G401.6 (cell line): ENCODE measurements at regions not wholly inside any gene's neighbourhood (a gene's known extent, or its start where the extent isn't known, plus 50 kb on each side); places are given as distances from the start of the nearest gene placed in this dataset.

Source experiments
- FAIRE-seq: peaks from 2 replicates; lab custom pipeline; 2012; peaks lifted over from hg19 to GRCh38; lab: Jason Lieb, UNC

DNA sequence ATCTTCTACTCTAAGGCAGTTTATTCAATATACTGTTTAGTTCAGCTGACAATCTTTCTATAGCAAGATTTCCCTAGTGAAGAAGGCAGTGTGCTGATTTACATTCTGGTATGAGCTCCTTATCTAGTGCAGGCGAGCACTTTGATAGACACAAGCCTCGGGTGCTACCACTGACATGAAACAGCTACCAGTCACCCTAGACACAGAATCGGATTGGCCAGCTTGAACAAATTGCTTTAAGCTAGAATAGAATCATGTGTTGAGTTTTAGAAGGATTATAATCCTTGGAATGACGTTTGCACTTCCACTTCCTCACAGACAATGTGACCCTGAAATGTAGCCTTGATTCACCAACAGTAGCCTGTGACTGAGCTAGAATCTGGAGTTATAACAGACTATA lies 394.0 kb downstream of the EPHA4 start:
- FAIRE-seq: no peak

- no peak for FAIRE-seq
These were observed 385.2 kb downstream of the EPHA4 start for GRCh38 chr2:221186873-221187272.

- FAIRE-seq: no peak
These were observed 382.6 kb downstream of the EPHA4 start for GRCh38 chr2:221189431-221190067.

DNA sequence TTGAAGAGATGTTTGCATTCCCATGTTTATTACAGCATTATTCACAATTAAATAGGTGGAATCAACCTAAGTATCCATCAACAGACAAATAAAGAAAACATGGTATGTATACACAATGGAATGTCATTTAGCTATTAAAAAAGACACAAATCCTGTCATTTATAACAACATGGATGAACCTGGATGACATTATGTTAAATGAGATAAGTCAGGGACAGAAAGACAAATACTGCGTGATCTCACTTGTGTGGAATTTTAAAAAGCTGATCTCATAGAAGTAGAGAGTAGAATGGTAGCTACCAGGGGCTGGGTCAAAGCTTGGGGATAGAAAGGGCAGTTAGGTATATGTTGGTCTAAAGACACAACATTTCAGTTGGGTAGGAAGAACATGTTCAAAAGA lies 376.3 kb downstream of the EPHA4 start:
- FAIRE-seq: no peak

DNA sequence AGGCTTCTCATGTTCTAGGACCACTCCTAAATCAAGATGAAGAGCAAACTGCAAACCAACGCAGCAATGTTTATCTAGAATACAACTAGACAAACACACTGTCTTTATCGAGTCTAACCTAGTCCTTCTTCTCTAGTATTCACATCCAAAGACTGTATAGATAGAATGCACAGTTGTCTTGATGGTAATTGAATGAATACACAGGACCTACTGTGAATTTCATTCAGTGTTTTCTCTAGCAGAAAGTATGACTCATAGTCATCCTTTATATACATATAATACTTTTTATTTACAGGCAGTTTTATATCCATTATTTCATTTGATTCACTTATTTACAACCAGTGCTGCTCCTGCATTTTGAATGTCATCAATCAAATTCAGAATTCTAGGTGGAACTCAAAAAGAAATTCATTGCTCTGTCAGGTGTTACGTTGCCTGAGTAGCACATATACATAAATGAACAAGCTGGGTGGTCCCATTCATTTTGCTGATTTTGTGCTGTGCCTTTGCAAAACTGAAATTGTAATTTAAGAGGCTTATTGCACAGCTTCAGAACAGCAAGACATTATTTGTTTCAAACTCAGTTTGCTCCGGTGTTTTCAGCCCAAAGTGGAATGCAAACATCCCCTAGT lies 374.8 kb downstream of the EPHA4 start:
- FAIRE-seq: no peak

- FAIRE-seq: no peak
These were observed 373.8 kb downstream of the EPHA4 start for GRCh38 chr2:221198309-221198708.

DNA sequence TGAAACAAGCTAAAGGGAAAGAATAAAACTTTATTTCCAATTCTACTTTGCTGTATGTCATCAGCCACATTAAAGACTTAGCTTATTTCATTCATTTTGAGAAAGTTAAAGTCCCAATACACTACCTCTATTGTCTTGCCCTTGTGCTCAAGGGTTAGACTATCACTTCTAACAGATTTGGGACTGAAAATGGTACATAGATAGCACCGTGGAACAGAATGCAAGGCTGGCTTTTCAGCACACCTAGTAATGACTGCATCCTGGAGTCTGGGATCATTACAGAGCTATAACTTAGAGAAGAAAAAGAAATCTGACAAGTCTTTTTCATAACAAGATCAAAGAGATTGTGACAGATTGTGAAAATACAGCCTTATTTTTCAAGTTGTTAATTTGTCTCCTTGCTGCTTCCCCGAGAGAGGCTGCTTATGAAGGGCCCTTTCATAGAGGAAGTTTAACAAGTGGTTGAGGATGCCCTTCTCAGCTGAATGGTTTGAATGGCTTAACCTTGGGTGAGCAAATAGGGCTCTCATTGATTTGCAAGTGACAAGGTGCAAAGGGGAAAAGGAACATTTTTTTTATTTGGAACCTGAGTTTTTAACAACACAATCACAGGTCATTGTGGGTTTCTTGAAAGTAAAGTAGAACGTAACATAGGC lies 371.8 kb downstream of the EPHA4 start:
- no peak for FAIRE-seq

DNA sequence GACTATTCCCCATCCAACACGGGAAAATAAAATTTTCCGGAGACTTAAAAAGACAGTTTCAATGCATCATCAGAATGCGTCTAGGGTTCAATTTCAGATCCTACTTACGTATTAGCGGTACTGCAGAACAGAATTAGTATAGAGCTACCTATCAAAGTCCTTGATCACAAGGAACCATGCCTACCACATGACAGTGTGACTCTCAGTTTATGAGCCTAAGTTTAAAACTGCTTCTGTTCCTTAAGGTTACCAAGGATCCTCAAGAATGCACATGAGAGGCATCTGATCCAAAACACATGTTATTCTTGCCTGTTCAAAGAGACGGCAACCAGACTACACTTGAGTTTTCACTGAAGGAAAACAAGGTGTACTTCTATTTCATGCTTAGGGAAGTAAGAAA lies 369.7 kb downstream of the EPHA4 start:
- FAIRE-seq: no peak

GRCh38 chr2:221203125-221203524 lies 369.0 kb downstream of the EPHA4 start:
- FAIRE-seq: no peak

DNA sequence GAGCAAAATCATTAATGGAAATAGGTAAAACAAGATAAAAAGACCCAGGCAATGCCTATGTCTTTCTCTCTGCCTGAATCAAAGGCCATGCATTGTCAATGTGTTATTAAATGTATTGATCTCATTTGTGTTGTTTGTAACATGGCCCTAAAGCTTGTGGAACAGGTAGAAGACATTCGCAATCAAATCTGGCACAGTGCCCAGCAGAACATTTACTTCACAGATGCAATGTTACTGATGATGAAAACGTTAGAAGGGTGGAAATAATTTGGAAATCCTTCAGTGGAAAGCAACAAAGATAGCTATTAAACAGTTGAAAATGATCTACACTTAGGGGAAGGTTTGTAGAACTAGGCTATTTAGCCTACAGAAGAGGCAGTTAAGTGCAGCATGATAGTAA lies 368.2 kb downstream of the EPHA4 start:
- FAIRE-seq: no peak

DNA sequence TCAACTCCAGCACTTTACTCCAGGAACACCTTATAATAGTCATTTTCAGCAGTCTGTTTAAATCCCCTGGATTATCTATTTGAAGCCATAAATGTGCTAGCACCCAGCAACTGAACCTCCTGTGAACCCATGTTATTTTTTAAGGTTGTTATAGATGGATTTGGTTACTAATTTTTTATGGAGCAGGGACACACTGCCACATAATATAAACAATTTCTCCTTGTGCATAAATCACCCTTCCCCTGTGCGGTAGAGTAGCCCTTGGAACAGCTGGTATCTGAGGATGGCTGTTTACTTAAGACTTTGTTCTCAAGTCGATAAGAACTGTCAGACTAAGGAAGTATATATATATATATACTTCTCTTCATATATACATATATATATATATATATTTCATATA lies 367.4 kb downstream of the EPHA4 start:
- FAIRE-seq: no peak

- FAIRE-seq: no peak
These were observed 366.9 kb downstream of the EPHA4 start for GRCh38 chr2:221205103-221205673.

- FAIRE-seq: no peak
These were observed 361.4 kb downstream of the EPHA4 start for GRCh38 chr2:221210686-221211085.

- FAIRE-seq: no peak
These were observed 360.5 kb downstream of the EPHA4 start for GRCh38 chr2:221211653-221212052.

- no peak for FAIRE-seq
These were observed 360.0 kb downstream of the EPHA4 start for GRCh38 chr2:221212105-221212504.

GRCh38 chr2:221215487-221215886 lies 356.6 kb downstream of the EPHA4 start:
- FAIRE-seq: no peak

DNA sequence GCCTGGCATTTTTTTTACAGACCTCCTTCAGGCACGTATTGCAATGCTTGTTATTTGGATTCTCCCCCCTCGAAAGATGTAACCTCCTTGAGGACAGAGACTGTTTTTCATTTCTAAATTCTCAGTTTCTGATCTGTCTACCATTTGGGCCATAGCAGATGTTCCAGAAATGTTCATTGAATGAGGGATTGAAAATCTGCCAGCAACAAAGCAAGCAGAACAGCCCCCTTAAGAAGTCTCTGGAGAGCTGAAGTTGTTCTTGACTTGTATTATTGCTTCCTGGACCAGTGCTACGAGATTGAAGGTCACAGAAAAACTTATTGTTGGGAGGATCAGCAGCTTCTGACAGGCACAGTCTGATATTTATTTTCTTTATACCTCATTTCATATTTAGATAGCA lies 355.5 kb downstream of the EPHA4 start:
- FAIRE-seq: no peak

DNA sequence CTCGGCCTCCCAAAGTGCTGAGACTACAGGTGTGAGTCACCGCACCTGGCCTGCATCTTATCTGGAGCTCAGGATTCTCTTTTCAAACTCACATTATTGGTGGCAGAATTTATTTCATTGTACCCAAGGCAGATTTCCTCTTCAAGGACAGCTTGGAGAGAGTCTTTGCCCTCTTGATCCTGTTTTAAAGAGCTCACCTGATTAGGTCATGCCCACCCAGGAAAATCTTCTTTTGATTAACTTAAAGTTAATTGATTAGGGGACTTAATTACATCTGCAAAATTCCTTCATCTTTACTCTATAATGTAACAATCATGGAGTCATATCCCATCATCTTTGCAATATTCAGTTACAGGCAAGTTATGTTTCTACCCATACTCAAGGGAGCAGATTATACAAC lies 346.4 kb downstream of the EPHA4 start:
- no peak for FAIRE-seq

DNA sequence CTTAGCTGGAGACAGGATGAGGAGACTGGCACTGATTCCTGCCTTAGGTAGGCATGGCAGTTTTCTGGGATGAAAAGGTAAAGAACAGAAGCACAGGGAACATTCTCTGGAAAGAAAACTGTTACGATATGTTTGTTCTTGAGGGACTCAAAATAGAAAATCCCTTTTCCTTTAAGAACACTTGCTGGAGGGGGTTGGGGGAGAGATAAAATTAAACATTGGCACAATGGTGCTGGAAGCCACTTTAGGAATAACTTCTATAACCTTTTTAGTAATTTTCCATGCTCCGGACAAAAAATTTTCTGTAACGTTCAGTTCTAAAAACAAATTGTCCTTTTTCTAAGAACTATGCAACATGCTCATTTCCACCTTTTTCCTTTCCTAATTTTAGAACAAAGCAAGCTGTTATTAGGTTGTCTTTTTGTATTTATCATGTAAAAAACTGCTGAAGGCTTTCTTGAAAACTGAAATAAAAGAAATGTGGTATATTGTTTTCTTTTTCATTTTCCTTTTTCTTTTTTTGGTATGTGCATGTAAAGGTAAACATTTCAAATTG lies 343.8 kb downstream of the EPHA4 start:
- FAIRE-seq: no peak

- no peak for FAIRE-seq
These were observed 343.0 kb downstream of the EPHA4 start for GRCh38 chr2:221229099-221229498.

- FAIRE-seq: no peak
These were observed 340.6 kb downstream of the EPHA4 start for GRCh38 chr2:221231511-221231910.

GRCh38 chr2:221235941-221236340 lies 336.2 kb downstream of the EPHA4 start:
- no peak for FAIRE-seq

DNA sequence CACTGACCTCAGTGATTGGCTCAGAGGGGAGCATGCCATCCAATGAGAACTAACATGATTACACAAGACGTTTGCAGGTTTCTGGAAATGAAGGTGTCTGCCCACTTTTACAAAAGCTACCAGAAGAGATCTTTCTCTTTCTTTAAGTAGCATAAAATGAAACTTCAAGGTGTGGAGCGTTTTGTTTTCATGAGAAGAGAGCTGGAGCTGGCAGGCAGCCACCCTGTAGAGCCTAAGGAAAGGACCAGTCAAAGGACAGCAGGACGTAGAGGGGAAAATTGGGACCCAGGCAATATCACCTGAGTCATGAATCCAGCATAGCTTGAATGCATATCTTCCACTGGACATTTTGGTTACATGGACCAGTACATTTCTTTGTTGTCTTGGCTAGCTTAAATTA lies 331.0 kb downstream of the EPHA4 start:
- FAIRE-seq: no peak
